DOHH2 (cell line): ENCODE measurements at regions not wholly inside any gene's neighbourhood (a gene's known extent, or its start where the extent isn't known, plus 50 kb on each side); places are given as distances from the start of the nearest gene placed in this dataset.
"Not testable (repeated sequence)": the region's sequence is repeated elsewhere in the genome, so short reads cannot be mapped to it uniquely, and the experiment has no call there.

ENCODE experiments used
- H3F3A ChIP-seq: fragments of 200-600 bp; sonication (generic), shearing (Covaris generic); 2 replicates; pipeline ENCODE4 v1.6.0; 2016; ENCODE audit warnings: antibody characterized with exemption, mild to moderate bottlenecking; ENCODE audit not compliant: control insufficient read depth, insufficient read depth
- H3K27ac ChIP-seq: fragments of 200-600 bp; sonication (generic); 2 replicates; pipeline ENCODE4 v1.5.1; 2014; ENCODE audit warnings: low read depth, mild to moderate bottlenecking, low read length, moderate library complexity
- H3K27me3 ChIP-seq: fragments of 200-600 bp; sonication (generic); 2 replicates; pipeline ENCODE4 v1.6.1; 2014; ENCODE audit warnings: mild to moderate bottlenecking, low read length, mixed read lengths; ENCODE audit not compliant: control insufficient read depth
- H3K36me3 ChIP-seq: fragments of 200-600 bp; sonication (generic); 2 replicates; pipeline ENCODE4 v1.6.1; 2014; ENCODE audit warnings: mild to moderate bottlenecking, low read length, moderate library complexity, mixed read lengths; ENCODE audit not compliant: control insufficient read depth
- H3K4me1 ChIP-seq: fragments of 200-600 bp; sonication (generic); 2 replicates; pipeline ENCODE4 v1.6.1; 2014; ENCODE audit warnings: mild to moderate bottlenecking, low read length, mixed read lengths; ENCODE audit not compliant: control insufficient read depth
- H3K4me2 ChIP-seq: fragments of 200-600 bp; sonication (generic); 2 replicates; pipeline ENCODE4 v1.6.0; 2014; ENCODE audit warnings: mild to moderate bottlenecking, low read length, moderate library complexity
- H3K4me3 ChIP-seq: fragments of 200-600 bp; sonication (generic); 2 replicates; pipeline ENCODE4 v1.5.1; 2014; ENCODE audit warnings: mild to moderate bottlenecking, low read length, mixed read lengths
- H3K79me2 ChIP-seq: fragments of 200-600 bp; sonication (generic); 2 replicates; pipeline ENCODE4 v1.6.1; 2014; ENCODE audit warnings: mild to moderate bottlenecking, low read length, mixed read lengths; ENCODE audit not compliant: control insufficient read depth
- H3K9me2 ChIP-seq: fragments of 200-600 bp; sonication (generic); replicated peaks from 2 replicates; pipeline ENCODE4 v1.6.1; 2014; ENCODE audit warnings: mild to moderate bottlenecking, low read length, mixed read lengths; ENCODE audit not compliant: control insufficient read depth
- H3K9me3 ChIP-seq: fragments of 200-600 bp; sonication (generic); 2 replicates; pipeline ENCODE4 v1.6.1; 2014; ENCODE audit warnings: antibody characterized with exemption, low read length, mixed read lengths; ENCODE audit not compliant: control insufficient read depth, insufficient read depth
- H4K20me1 ChIP-seq: fragments of 200-600 bp; sonication (generic); 2 replicates; pipeline ENCODE4 v1.6.0; 2014; ENCODE audit warnings: low read depth, mild to moderate bottlenecking, antibody characterized with exemption, low read length, moderate library complexity; ENCODE audit not compliant: control insufficient read depth, insufficient read depth
- CTCF ChIP-seq: fragments of 200-600 bp; sonication (generic); IDR thresholded peaks from one replicate; pipeline ENCODE4 v1.5.1; 2014; ENCODE audit warnings: antibody characterized with exemption, mild to moderate bottlenecking, low read depth, low read length; ENCODE audit not compliant: poor library complexity, severe bottlenecking
- EZH2phosphoT487 ChIP-seq: fragments of 200-600 bp; sonication (generic); IDR thresholded peaks from 2 replicates; pipeline ENCODE4 v1.6.1; 2017; ENCODE audit warnings: borderline replicate concordance, mild to moderate bottlenecking, antibody characterized with exemption, low read length, moderate library complexity, mixed read lengths

GRCh38 chr10:83518779-83519178, 620.5 kb upstream of the GHITM start:
- Histone ChIP-seq H3K27me3 (no peaks in the 10 kb centered on the region), H4K20me1 (no peaks in the 10 kb centered on the region), H3K79me2 (no peaks in the 10 kb centered on the region), H3K4me3 (no peak overlapping the region), H3K36me3 (no peaks in the 10 kb centered on the region), H3K9me2 (no peaks in the 10 kb centered on the region), H3K9me3 (no peaks in the 10 kb centered on the region), H3K4me2 (no peak overlapping the region), H3F3A (no peaks in the 10 kb centered on the region), H3K4me1 (no peaks in the 10 kb centered on the region), H3K27ac (no peak overlapping the region)
- TF ChIP-seq CTCF (no peak), EZH2phosphoT487 (no peak)

- not testable (repeated sequence) for H3K9me3 ChIP-seq, H3F3A ChIP-seq, H3K27me3 ChIP-seq, H3K4me1 ChIP-seq, H3K4me3 ChIP-seq, H3K79me2 ChIP-seq, H3K4me2 ChIP-seq, H3K9me2 ChIP-seq, H3K27ac ChIP-seq, H3K36me3 ChIP-seq, H4K20me1 ChIP-seq
These were observed 618.9 kb upstream of the GHITM start for GRCh38 chr10:83520386-83520785.

- no peak for TF ChIP-seq CTCF
- TF ChIP-seq EZH2phosphoT487 = no peak
- Histone ChIP-seq H3K9me2 (no peaks in the 10 kb centered on the region), H3K4me3 (no peak overlapping the region), H3F3A (no peaks in the 10 kb centered on the region), H4K20me1 (no peaks in the 10 kb centered on the region), H3K27ac (no peak overlapping the region), H3K27me3 (no peaks in the 10 kb centered on the region), H3K79me2 (no peaks in the 10 kb centered on the region), H3K4me2 (no peak overlapping the region), H3K9me3 (no peaks in the 10 kb centered on the region; the same call in 1 of the 2 replicates), H3K36me3 (no peaks in the 10 kb centered on the region), H3K4me1 (no peaks in the 10 kb centered on the region)
These were observed 616.9 kb upstream of the GHITM start for GRCh38 chr10:83522456-83522855.

GRCh38 chr10:83522881-83523386, 616.4 kb upstream of the GHITM start:
- Histone ChIP-seq H3K4me3 (no peak overlapping the region), H3K4me1 (no peaks in the 10 kb centered on the region), H4K20me1 (no peaks in the 10 kb centered on the region), H3K27ac (no peak overlapping the region), H3K9me3 (no peaks in the 10 kb centered on the region; the same call in 1 of the 2 replicates), H3F3A (no peaks in the 10 kb centered on the region), H3K4me2 (no peak overlapping the region), H3K27me3 (no peaks in the 10 kb centered on the region), H3K79me2 (no peaks in the 10 kb centered on the region), H3K9me2 (no peaks in the 10 kb centered on the region), H3K36me3 (no peaks in the 10 kb centered on the region)
- TF ChIP-seq CTCF = no peak
- no peak for TF ChIP-seq EZH2phosphoT487
